ENCODE measurements at regions not wholly inside any gene's neighbourhood (a gene's known extent, or its start where the extent isn't known, plus 50 kb on each side); places are given as distances from the start of the nearest gene placed in this dataset.

DNA sequence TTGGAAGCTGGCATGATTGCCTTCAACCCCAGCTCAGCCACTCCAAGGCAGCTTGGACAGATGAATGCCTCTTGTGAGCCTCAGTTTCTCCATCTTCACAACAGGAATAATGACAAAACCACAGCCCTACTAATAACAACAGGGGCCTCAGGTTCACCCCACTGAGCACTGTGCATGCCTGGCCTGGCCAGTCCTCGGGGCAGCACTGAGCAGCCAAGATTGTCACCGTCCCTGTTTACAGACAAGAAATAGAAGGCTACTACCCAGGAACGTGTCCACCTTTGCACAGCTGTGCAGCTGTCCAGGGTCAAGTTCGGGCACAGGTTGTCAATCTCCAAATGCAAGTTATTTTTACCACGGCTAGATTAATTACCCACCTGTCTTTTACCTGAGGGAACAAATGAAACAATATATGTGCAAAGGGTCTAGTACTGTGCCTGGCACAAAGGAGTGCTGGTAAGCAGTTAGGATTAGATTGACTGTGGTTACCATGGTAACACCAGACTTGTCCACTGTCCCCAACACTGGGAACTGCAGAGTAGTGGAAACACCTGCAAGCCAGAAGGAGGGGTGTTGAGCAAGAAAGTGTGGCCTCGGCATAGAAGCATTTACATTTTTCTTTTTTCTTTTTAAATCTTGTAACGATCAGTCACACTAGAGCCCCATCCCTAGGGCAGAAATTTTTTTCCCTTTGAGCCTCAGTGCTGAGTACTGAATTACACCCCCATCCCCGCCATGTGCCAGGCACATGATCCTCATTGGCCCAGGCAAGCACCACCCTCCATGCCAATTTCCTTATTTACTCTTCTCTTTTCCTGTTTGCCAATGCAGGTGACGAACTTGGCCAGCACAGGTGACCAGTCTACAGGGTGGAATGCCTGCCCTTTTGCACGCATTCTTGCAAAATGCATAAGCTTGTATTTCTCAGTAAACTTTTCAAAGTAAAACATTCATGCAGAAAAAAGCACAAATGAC, 66.3 kb upstream of the SLC6A6 start:
- no peak for TF ChIP-seq EZH2 (IDR thresholded peaks at IDR 0.05; ENCODE audit: low read depth)
- TF ChIP-seq, protein P1, sequence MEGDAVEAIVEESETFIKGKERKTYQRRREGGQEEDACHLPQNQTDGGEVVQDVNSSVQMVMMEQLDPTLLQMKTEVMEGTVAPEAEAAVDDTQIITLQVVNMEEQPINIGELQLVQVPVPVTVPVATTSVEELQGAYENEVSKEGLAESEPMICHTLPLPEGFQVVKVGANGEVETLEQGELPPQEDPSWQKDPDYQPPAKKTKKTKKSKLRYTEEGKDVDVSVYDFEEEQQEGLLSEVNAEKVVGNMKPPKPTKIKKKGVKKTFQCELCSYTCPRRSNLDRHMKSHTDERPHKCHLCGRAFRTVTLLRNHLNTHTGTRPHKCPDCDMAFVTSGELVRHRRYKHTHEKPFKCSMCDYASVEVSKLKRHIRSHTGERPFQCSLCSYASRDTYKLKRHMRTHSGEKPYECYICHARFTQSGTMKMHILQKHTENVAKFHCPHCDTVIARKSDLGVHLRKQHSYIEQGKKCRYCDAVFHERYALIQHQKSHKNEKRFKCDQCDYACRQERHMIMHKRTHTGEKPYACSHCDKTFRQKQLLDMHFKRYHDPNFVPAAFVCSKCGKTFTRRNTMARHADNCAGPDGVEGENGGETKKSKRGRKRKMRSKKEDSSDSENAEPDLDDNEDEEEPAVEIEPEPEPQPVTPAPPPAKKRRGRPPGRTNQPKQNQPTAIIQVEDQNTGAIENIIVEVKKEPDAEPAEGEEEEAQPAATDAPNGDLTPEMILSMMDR (conservative IDR thresholded peaks at IDR 0.05), result no peak; the same call in 1 of the 2 replicates
